Left kidney (tissue), 1 donor: ENCODE measurements at regions not wholly inside any gene's neighbourhood (a gene's known extent, or its start where the extent isn't known, plus 50 kb on each side); places are given as distances from the start of the nearest gene placed in this dataset.

ENCODE experiments used
- DNase-seq: peaks from one replicate; pipeline ENCODE4 v3.0.0-alpha.2; 2013

GRCh38 chr2:220125551-220125950 lies 498.1 kb downstream of the SLC4A3 start:
- DNase-seq: no peak

- peak; percentile 24 for DNase-seq
Observed at GRCh38 chr2:220127311-220127710, 499.9 kb downstream of the SLC4A3 start.

- DNase-seq: no peak
Observed at GRCh38 chr2:220127876-220128275, 500.4 kb downstream of the SLC4A3 start.

- no peak for DNase-seq
Observed at GRCh38 chr2:220129391-220129790, 502.0 kb downstream of the SLC4A3 start.

GRCh38 chr2:220134756-220135534 lies 507.5 kb downstream of the SLC4A3 start:
- DNase-seq: no peak

GRCh38 chr2:220143336-220143735 lies 515.9 kb downstream of the SLC4A3 start:
- DNase-seq: no peak

- DNase-seq: no peak
Observed at GRCh38 chr2:220144411-220144810, 517.0 kb downstream of the SLC4A3 start.

DNA sequence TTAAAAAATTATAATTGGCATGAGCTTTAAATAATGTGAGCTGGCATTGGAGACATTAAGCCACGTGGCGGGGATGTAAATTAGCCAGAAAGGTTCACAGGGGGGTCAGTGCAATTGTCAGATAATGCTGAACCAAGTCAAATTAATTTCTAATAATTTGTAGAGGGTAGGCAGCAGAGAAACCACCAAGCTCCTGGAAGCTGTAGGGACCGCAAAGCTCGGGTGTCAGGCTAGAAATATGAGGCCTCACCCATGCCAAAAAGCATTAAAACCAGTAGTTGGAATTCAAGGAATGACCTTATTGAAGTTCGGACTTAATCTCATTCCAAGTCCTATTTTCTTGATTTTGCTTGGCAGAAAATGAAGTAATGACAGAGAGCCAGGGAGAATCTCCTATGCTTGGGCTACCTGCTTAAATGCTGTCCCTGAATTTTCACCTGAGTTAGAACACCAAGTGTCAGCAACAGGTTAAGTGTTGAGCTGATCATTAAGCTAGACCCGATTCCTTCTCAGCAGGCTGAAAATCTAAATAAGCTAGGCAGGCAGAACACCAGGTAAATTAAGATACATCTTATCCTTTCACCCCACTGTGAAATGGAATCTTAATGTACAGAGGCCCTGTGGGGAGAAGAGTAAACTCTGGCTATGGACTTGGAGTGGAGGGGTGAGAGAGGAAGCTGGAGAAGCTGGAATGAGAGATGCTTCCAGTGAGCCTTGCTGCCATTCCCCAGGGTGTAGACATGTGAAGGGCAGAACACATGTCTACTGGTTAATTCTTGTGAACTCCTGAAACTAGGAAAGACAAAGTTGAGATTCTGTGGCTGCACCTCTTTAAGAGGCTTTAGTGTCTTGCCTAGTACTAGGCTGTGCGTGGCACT lies 520.0 kb downstream of the SLC4A3 start:
- DNase-seq: no peak

DNA sequence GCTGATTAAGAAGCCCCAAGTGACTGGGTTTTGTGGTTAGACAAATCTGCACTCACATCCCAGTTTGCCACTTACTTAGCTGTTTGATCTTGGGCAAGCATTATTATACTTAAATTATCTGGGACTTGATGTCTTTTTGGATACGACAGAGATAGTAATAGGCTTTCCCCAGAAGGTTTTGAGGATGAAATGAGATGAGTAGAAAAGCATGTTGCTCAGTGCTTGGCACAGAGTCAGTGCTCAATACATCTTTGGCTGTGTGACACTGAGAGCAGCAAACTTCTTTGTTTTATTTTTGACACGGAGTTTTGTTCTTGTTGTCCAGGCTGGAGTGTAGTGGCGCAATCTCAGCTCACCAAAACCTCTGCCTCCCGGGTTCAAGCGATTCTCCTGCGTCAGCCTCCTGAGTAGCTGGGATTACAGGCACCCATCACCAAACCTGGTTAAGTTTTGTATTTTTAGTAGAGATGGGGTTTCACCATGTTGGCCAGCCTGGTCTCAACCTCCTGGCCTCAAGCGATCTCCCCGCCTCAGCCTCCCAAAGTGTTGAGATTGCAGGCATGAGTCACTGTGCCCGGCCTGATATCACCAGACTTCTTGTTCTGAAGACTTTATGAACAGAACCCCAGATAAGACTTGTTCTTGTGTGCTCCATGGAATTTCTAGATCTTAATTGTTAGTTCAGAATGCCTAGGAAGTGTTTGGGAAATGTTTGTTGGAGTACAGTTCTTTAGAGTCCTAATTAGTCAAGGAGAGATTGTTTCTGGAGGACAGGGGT lies 521.2 kb downstream of the SLC4A3 start:
- no peak for DNase-seq

DNA sequence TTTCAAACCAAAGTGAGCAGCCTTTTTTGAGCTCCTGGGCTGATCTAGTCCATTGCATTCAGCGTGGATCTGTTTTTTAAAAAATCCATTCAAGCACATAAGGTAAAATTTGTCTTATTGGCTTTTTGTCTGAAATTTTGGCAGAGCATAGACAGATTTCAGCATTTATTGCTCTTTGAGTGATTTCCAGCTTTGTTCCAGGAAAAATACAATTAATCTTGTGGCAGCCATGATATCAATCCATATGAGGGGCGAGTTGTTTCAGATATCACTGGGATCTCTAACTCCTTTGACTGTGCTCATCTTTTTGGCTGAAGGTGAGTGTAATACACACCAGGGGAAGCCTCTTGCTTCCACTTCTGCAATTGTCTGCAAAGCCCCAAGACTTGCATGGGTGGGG lies 523.9 kb downstream of the SLC4A3 start:
- DNase-seq: no peak

- no peak for DNase-seq
Observed at GRCh38 chr2:220152281-220152935, 525.0 kb downstream of the SLC4A3 start.

DNA sequence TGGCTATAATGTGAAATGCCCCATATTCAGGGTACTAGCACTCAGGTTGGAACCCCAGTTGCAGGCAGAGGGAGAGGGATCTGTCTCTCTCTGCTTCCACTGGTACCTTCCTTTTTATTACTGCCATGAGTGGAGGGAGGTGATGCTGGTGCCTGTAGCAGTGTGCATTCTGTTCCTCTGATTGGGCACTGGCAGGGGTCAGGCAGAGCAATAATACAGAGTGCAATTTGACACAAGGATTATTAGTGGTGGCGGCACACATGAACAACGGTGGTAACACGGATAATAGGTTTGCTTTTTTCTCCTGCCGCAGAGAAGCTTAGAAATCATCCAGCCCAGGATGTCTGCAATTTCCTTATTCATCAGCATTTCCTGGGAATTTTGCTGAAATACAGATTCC lies 525.7 kb downstream of the SLC4A3 start:
- DNase-seq: no peak

GRCh38 chr2:220154304-220154703 lies 526.9 kb downstream of the SLC4A3 start:
- no peak for DNase-seq

DNA sequence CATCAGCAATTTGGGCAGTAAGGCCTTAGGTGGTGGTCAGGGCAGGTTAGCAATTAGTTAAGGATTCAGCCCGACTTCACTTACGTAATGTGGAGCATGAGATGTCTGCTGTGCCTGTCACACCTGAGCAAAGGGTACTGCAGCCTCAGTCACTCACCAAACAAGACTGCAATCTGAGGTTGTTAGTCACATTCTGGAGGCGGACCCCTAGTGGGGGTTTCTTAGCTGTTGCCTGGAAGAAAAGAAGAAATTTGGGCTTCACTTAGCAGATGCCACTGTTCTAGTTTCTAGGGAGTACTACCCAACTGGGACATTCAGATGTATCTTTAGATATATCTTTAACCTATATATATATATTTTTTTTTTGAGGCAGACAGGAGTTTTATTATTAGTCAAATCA lies 529.9 kb downstream of the SLC4A3 start:
- DNase-seq: no peak

DNA sequence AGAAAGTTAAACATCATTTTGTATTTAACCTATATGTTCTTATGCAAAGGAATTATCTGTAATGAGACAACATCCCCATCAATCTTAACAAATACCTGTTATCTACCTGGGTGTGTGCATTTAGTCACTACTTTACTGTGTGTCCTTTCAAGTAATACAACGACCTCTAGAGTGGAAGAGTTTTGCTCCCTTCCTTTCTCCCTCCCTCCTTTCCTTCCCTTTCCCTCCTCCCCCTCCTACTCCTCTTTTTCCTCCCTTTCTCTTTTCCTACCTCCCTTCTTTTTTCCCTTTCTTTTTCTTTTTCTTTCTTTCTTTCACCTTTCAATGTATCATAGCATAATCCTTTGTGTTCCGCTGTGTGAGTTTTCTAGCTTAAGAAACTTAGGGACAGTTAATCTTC lies 532.3 kb downstream of the SLC4A3 start:
- no peak for DNase-seq

- no peak for DNase-seq
Observed at GRCh38 chr2:220162320-220162719, 534.9 kb downstream of the SLC4A3 start.

- DNase-seq: no peak
Observed at GRCh38 chr2:220163486-220163885, 536.1 kb downstream of the SLC4A3 start.

DNA sequence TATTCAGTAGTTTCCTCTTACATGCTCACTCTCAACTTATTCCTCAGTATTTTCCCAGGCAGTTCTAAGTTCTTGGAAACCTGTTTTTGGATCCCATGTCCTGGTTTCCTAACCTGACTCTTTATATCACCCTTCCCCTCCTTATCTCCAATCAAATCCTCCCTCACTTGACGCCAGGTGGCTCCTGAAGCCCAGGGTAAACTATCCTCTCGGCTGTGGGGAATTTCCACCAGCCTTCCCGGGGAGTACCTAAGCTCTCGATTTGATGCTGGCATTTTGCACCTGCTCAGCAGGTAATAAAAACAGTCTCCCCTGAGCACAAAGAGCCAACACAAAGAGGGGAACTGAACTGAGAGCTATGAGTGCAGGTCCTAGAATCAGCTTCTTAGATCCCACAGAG lies 538.0 kb downstream of the SLC4A3 start:
- no peak for DNase-seq

DNA sequence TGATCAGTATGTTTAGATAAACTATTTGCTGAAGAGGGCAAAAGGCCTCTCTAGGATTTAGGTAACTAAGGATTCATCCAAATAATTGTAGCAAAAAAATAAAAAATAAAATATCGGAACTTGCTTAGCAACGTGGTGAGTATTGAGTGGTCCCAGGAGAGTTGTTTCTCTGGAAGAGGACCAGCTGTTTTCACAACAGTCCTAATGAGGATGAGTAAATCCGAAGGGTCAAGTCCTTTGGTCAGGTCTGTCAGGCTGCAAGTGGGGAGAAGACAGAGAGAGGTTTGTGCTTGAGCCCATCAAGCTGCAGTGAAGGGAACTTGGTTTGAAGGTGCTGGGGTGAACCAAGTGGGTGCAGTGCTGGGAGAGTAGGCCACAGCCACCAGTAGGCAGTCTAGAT lies 539.2 kb downstream of the SLC4A3 start:
- DNase-seq: no peak

DNA sequence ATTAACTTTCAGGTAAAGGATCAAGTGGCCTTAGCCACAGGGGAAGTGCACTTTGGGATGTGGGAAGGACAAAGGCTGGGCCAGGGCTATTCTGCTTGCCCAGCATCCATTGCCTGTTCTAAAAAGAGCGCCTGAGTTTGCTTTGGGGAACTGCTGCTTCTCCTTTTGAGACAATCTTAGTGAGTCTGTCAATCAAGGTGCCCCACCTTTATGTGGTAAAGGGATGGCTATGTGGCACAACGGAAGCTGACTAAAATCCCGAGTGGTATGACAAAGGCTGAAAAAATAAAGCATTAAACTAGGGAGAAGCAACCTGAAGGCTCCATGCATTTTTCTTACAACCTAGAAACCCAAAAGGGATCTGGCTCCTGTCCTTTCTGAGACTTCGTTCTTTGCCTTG lies 540.5 kb downstream of the SLC4A3 start:
- DNase-seq: no peak

DNA sequence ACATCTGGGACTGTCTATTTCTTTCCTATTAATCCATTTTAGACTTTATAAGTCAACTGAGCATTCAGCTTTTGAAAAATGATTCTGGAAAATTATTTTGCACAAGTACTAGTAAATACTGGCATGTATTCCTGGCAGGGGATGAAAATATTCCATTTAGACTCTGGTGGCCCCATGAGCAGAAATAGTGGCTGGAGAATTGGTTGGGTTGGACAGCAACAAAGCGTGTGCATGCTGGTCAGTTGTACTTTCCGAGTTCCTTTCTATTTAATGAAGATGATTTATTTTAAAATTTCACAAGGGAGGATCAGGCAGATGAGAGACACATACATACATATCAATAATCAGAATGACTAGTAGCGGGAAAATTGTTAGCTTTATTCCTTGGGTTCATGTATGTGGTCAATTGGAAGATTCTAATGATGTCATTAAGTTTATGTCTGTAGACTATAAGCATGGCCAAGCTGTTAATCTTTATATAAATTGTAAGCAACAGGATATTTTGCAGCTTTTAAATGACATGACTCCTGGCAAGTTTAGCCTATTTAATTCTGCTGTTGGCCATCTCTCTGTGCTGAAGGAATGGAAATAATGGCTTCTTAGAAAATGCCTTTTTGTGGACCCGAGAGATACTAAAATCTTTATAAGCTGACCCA lies 541.6 kb downstream of the SLC4A3 start:
- no peak for DNase-seq

DNA sequence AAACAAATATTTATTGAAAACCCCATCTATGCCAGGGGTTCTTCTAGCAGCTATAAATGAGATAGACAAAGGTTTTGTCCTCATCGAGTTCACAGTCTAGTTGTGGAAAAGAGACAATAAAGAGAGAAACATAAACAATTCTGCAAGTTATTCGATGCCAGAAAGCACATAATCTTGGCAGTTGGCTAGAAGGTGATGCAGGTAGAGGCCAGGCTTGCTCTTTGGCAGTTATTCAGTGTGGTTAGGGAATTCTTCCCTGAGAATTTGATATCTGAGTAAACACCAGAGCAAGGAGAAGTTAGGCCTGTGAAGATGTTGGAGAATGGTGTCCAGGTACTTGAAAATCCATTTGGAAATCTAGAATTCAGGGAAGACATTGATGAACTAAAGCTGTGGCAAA lies 547.4 kb downstream of the SLC4A3 start:
- no peak for DNase-seq
